ENCODE measurements at regions not wholly inside any gene's neighbourhood (a gene's known extent, or its start where the extent isn't known, plus 50 kb on each side); places are given as distances from the start of the nearest gene placed in this dataset.

DNA sequence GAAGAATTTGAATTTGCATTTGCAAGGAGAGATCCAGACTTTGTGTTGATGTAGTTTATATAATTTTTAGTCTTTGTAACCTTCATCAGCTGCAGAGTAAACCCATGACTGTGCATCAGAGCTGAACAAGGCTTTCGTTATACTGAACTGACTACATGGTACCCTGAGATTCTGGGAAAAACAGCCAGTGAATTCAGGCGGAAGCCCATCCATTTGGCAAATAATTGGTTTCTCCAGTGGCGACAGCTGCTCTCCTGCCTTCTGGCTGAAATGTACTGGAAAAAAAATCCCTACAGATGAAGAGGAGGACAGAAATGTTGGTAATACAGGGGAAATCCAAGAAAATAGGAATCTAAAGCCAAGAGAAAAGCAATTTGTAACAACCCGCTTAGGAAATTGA lies 657.5 kb upstream of the CDH7 start:
- H3K27ac ChIP-seq = no peak overlapping the region
- no peaks in the 10 kb centered on the region for H3K79me2 ChIP-seq (ENCODE audit: insufficient read depth)
- H3K36me3 ChIP-seq (ENCODE audit: low read depth) = no peaks in the 10 kb centered on the region
- no peaks in the 10 kb centered on the region for H3K9me2 ChIP-seq (ENCODE audit: insufficient read depth)
- in situ Hi-C loops (cut with MboI) = no loop called here
- 37 to 40% methylated on average over 4 of the region's 4 CpGs for WGBS, 2 experiments (ENCODE audit: low coverage in 1 of 2, low lambda C conversion rate in 2 of 2, missing lambda C conversion rate in 2 of 2)
- no peak overlapping the region for H3K9ac ChIP-seq
- H3K4me3 ChIP-seq = no peak overlapping the region
- no peak for TF ChIP-seq EZH2 (IDR thresholded peaks at IDR 0.05; ENCODE audit: insufficient read depth, poor library complexity, severe bottlenecking)
- TF ChIP-seq EZH2phosphoT487 (IDR thresholded peaks at IDR 0.05; ENCODE audit: insufficient read depth, low read depth) = no peak
- DNase-seq = no peak
- H3K4me2 ChIP-seq (ENCODE audit: unreplicated experiment) = no peak overlapping the region
- no peaks in the 10 kb centered on the region for H4K20me1 ChIP-seq (ENCODE audit: insufficient read depth)
- no peak overlapping the region for H2AFZ ChIP-seq
- no peaks in the 10 kb centered on the region for H3K4me1 ChIP-seq (ENCODE audit: insufficient read depth)
- H3K9me3 ChIP-seq (ENCODE audit: low read depth) = no peaks in the 10 kb centered on the region
- H3F3A ChIP-seq (ENCODE audit: insufficient read depth) = no peaks in the 10 kb centered on the region
- no peaks in the 10 kb centered on the region for H3K27me3 ChIP-seq (replicated peaks; ENCODE audit: insufficient read depth)

DNA sequence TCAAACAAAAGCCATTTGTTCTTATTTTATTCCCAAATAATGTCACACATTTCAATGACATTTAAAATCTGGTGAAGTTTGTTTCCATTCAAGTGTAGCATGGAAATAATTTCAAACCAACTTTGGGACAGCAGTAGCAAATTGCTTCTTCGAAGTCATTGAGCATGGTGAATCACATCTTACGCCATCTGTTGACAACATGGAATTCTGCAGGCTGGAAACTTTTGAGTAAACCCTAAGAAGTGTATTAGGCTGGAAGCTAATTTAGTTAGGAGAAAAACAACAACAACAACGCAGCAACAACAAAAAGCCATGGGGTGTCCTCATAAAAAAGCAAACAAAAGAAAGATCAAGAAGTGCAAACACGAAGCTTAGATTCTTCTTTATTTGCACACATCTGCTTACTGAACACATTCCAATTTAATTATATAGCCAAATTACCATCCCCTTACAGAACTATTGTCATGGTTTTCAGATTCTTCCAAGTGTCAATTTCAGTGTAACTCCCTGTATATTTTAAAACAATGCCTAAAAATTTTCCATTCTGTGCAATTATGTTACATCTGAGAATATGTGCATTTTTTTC lies 659.0 kb upstream of the CDH7 start:
- peak; percentile 27 for DNase-seq
- no peak overlapping the region for H3K9ac ChIP-seq
- no peak overlapping the region for H3K4me2 ChIP-seq (ENCODE audit: unreplicated experiment)
- no peaks in the 10 kb centered on the region for H3K27me3 ChIP-seq (replicated peaks; ENCODE audit: insufficient read depth)
- H3F3A ChIP-seq (ENCODE audit: insufficient read depth) = no peaks in the 10 kb centered on the region
- H3K36me3 ChIP-seq (ENCODE audit: low read depth) = no peaks in the 10 kb centered on the region
- H3K9me2 ChIP-seq (ENCODE audit: insufficient read depth) = no peaks in the 10 kb centered on the region
- H3K79me2 ChIP-seq (ENCODE audit: insufficient read depth) = no peaks in the 10 kb centered on the region
- no peaks in the 10 kb centered on the region for H4K20me1 ChIP-seq (ENCODE audit: insufficient read depth)
- no peak overlapping the region for H2AFZ ChIP-seq
- no peak overlapping the region for H3K27ac ChIP-seq
- TF ChIP-seq EZH2 (IDR thresholded peaks at IDR 0.05; ENCODE audit: insufficient read depth, poor library complexity, severe bottlenecking) (no peak), EZH2phosphoT487 (IDR thresholded peaks at IDR 0.05; ENCODE audit: insufficient read depth, low read depth) (no peak)
- no peak overlapping the region for H3K4me3 ChIP-seq
- H3K9me3 ChIP-seq (ENCODE audit: low read depth) = no peaks in the 10 kb centered on the region
- H3K4me1 ChIP-seq (ENCODE audit: insufficient read depth) = no peaks in the 10 kb centered on the region
- in situ Hi-C loops (cut with MboI) = no loop called here
- WGBS, 2 experiments (ENCODE audit: low coverage in 1 of 2, low lambda C conversion rate in 2 of 2, missing lambda C conversion rate in 2 of 2) = 5 to 7% methylated on average over 4 of the region's 4 CpGs

- H3K4me1 ChIP-seq (ENCODE audit: insufficient read depth) = no peaks in the 10 kb centered on the region
- in situ Hi-C loops (cut with MboI) = no loop called here
- H3K9me2 ChIP-seq (ENCODE audit: insufficient read depth) = no peaks in the 10 kb centered on the region
- H3K4me3 ChIP-seq = no peak overlapping the region
- H2AFZ ChIP-seq = no peak overlapping the region
- H3K4me2 ChIP-seq (ENCODE audit: unreplicated experiment) = no peak overlapping the region
- TF ChIP-seq EZH2phosphoT487 (IDR thresholded peaks at IDR 0.05; ENCODE audit: insufficient read depth, low read depth) = no peak
- no peak for TF ChIP-seq EZH2 (IDR thresholded peaks at IDR 0.05; ENCODE audit: insufficient read depth, poor library complexity, severe bottlenecking)
- no peaks in the 10 kb centered on the region for H3K79me2 ChIP-seq (ENCODE audit: insufficient read depth)
- no peak overlapping the region for H3K27ac ChIP-seq
- no peaks in the 10 kb centered on the region for H3K9me3 ChIP-seq (ENCODE audit: low read depth)
- H3K27me3 ChIP-seq (replicated peaks; ENCODE audit: insufficient read depth) = no peaks in the 10 kb centered on the region
- no peaks in the 10 kb centered on the region for H3K36me3 ChIP-seq (ENCODE audit: low read depth)
- no peaks in the 10 kb centered on the region for H3F3A ChIP-seq (ENCODE audit: insufficient read depth)
- H3K9ac ChIP-seq = no peak overlapping the region
- no peak for DNase-seq
- WGBS, 2 experiments (ENCODE audit: low coverage in 1 of 2, low lambda C conversion rate in 2 of 2, missing lambda C conversion rate in 2 of 2) = 1 to 4% methylated on average over 5 of the region's 5 CpGs
- no peaks in the 10 kb centered on the region for H4K20me1 ChIP-seq (ENCODE audit: insufficient read depth)
Measured at GRCh38 chr18:65082907-65083306, 667.9 kb upstream of the CDH7 start.

DNA sequence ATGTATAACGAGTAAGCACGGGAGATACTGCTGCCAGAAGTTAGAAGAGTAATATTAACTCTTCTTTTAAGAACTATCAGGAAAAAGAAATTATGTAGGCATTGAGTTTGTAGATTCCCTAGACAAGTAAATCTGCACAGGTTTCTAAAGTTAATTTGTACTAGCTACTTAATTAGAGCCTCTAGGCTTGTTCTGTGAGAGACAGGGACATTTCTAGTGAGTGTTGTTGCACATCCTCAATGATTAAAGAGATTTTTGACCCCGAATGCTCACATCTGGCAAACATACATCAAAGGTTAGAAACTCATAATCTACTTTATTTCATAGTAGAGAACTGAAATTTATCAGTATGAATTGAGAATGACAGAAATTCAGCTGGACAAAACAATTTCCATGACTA lies 669.0 kb upstream of the CDH7 start:
- H3K27me3 ChIP-seq (replicated peaks; ENCODE audit: insufficient read depth) = no peaks in the 10 kb centered on the region
- H3K9me2 ChIP-seq (ENCODE audit: insufficient read depth) = no peaks in the 10 kb centered on the region
- TF ChIP-seq EZH2phosphoT487 (IDR thresholded peaks at IDR 0.05; ENCODE audit: insufficient read depth, low read depth) = no peak
- no peak for TF ChIP-seq EZH2 (IDR thresholded peaks at IDR 0.05; ENCODE audit: insufficient read depth, poor library complexity, severe bottlenecking)
- H2AFZ ChIP-seq = no peak overlapping the region
- DNase-seq = no peak
- H3K27ac ChIP-seq = no peak overlapping the region
- H3K4me3 ChIP-seq = no peak overlapping the region
- H4K20me1 ChIP-seq (ENCODE audit: insufficient read depth) = no peaks in the 10 kb centered on the region
- 4 to 6% methylated on average over 3 of the region's 3 CpGs for WGBS, 2 experiments (ENCODE audit: low coverage in 1 of 2, low lambda C conversion rate in 2 of 2, missing lambda C conversion rate in 2 of 2)
- H3K36me3 ChIP-seq (ENCODE audit: low read depth) = no peaks in the 10 kb centered on the region
- H3K4me2 ChIP-seq (ENCODE audit: unreplicated experiment) = no peak overlapping the region
- no peaks in the 10 kb centered on the region for H3K4me1 ChIP-seq (ENCODE audit: insufficient read depth)
- no peaks in the 10 kb centered on the region for H3K9me3 ChIP-seq (ENCODE audit: low read depth)
- H3K9ac ChIP-seq = no peak overlapping the region
- no peaks in the 10 kb centered on the region for H3K79me2 ChIP-seq (ENCODE audit: insufficient read depth)
- in situ Hi-C loops (cut with MboI) = no loop called here
- H3F3A ChIP-seq (ENCODE audit: insufficient read depth) = no peaks in the 10 kb centered on the region

GRCh38 chr18:65073060-65073550 lies 677.7 kb upstream of the CDH7 start:
- no peak overlapping the region for H2AFZ ChIP-seq
- no peaks in the 10 kb centered on the region for H3K36me3 ChIP-seq (ENCODE audit: low read depth)
- no peaks in the 10 kb centered on the region for H3K4me1 ChIP-seq (ENCODE audit: insufficient read depth)
- no peaks in the 10 kb centered on the region for H3F3A ChIP-seq (ENCODE audit: insufficient read depth)
- H3K27ac ChIP-seq = no peak overlapping the region
- 24 to 31% methylated on average over 3 of the region's 3 CpGs for WGBS, 2 experiments (ENCODE audit: low coverage in 1 of 2, low lambda C conversion rate in 2 of 2, missing lambda C conversion rate in 2 of 2)
- no peaks in the 10 kb centered on the region for H3K27me3 ChIP-seq (replicated peaks; ENCODE audit: insufficient read depth)
- H3K79me2 ChIP-seq (ENCODE audit: insufficient read depth) = no peaks in the 10 kb centered on the region
- no peak overlapping the region for H3K4me2 ChIP-seq (ENCODE audit: unreplicated experiment)
- H3K9me2 ChIP-seq (ENCODE audit: insufficient read depth) = no peaks in the 10 kb centered on the region
- no peaks in the 10 kb centered on the region for H4K20me1 ChIP-seq (ENCODE audit: insufficient read depth)
- no peak overlapping the region for H3K9ac ChIP-seq
- no peaks in the 10 kb centered on the region for H3K9me3 ChIP-seq (ENCODE audit: low read depth)
- H3K4me3 ChIP-seq = no peak overlapping the region
- in situ Hi-C loops (cut with MboI) = no loop called here
- DNase-seq = no peak
- TF ChIP-seq EZH2 (IDR thresholded peaks at IDR 0.05; ENCODE audit: insufficient read depth, poor library complexity, severe bottlenecking) (no peak), EZH2phosphoT487 (IDR thresholded peaks at IDR 0.05; ENCODE audit: insufficient read depth, low read depth) (no peak)

All from GM23248 (cell line).